Activated naive CD8-positive, alpha-beta T cell treated with anti-CD3 and anti-CD28 coated beads for 36 hours (primary cell): ENCODE measurements at regions not wholly inside any gene's neighbourhood (a gene's known extent, or its start where the extent isn't known, plus 50 kb on each side); places are given as distances from the start of the nearest gene placed in this dataset.

Experiments used
- DNase-seq: peaks from one replicate; pipeline ENCODE4 v3.0.0; 2021
- H3K27ac Mint-ChIP-seq: one replicate; pipeline ENCODE4 v1.8.0; 2022; ENCODE audit warnings: mild to moderate bottlenecking, moderate library complexity, mixed read lengths
- H3K27me3 Mint-ChIP-seq: one replicate; pipeline ENCODE4 v1.8.0; 2022; ENCODE audit warnings: mild to moderate bottlenecking, mixed read lengths
- H3K36me3 Mint-ChIP-seq: one replicate; pipeline ENCODE4 v1.8.0; 2021; ENCODE audit warnings: mild to moderate bottlenecking, mixed read lengths
- H3K4me1 Mint-ChIP-seq: one replicate; pipeline ENCODE4 v1.8.0; 2021; ENCODE audit warnings: mixed read lengths
- H3K4me3 Mint-ChIP-seq: one replicate; pipeline ENCODE4 v1.8.0; 2022; ENCODE audit warnings: mild to moderate bottlenecking, moderate library complexity, mixed read lengths
- H3K9me3 Mint-ChIP-seq: one replicate; pipeline ENCODE4 v1.8.0; 2022; ENCODE audit warnings: mixed read lengths

- Mint-ChIP-seq H3K27me3 (no peaks in the 10 kb centered on the region), H3K4me1 (no peaks in the 10 kb centered on the region), H3K4me3 (no peak overlapping the region), H3K9me3 (no peaks in the 10 kb centered on the region), H3K36me3 (no peaks in the 10 kb centered on the region), H3K27ac (no peak overlapping the region)
- no peak for DNase-seq
Observed at GRCh38 chr2:82848285-82848684, 1610.8 kb downstream of the SUCLG1 start.

- DNase-seq: no peak
- H3K36me3 Mint-ChIP-seq: no peaks in the 10 kb centered on the region
- H3K9me3 Mint-ChIP-seq: no peaks in the 10 kb centered on the region
- H3K27ac Mint-ChIP-seq: no peak overlapping the region
- H3K27me3 Mint-ChIP-seq: no peaks in the 10 kb centered on the region
- H3K4me1 Mint-ChIP-seq: no peaks in the 10 kb centered on the region
- H3K4me3 Mint-ChIP-seq: no peak overlapping the region
Observed at GRCh38 chr2:82839036-82839435, 1620.0 kb downstream of the SUCLG1 start.

GRCh38 chr2:82837588-82838304 is 1621.3 kb downstream of the SUCLG1 start:
- Mint-ChIP-seq H3K4me1 (no peaks in the 10 kb centered on the region), H3K36me3 (no peaks in the 10 kb centered on the region), H3K27ac (no peak overlapping the region), H3K27me3 (no peaks in the 10 kb centered on the region), H3K4me3 (no peak overlapping the region), H3K9me3 (no peaks in the 10 kb centered on the region)
- DNase-seq: no peak

GRCh38 chr2:82834893-82835292 is 1624.2 kb downstream of the SUCLG1 start:
- Mint-ChIP-seq H3K36me3 (no peaks in the 10 kb centered on the region), H3K4me1 (no peaks in the 10 kb centered on the region), H3K9me3 (no peaks in the 10 kb centered on the region), H3K27ac (no peak overlapping the region), H3K27me3 (no peaks in the 10 kb centered on the region), H3K4me3 (no peak overlapping the region)
- DNase-seq: no peak

- H3K27ac Mint-ChIP-seq: no peak overlapping the region
- no peaks in the 10 kb centered on the region for H3K4me1 Mint-ChIP-seq
- H3K4me3 Mint-ChIP-seq: no peak overlapping the region
- peaks cover 3% of the 10 kb centered on the region for H3K9me3 Mint-ChIP-seq
- DNase-seq: no peak
- no peaks in the 10 kb centered on the region for H3K36me3 Mint-ChIP-seq
- no peaks in the 10 kb centered on the region for H3K27me3 Mint-ChIP-seq
Observed at GRCh38 chr2:82827426-82827825, 1631.7 kb downstream of the SUCLG1 start.

GRCh38 chr2:82826437-82826836 is 1632.6 kb downstream of the SUCLG1 start:
- no peak for DNase-seq
- Mint-ChIP-seq H3K4me3 (no peak overlapping the region), H3K27me3 (no peaks in the 10 kb centered on the region), H3K4me1 (no peaks in the 10 kb centered on the region), H3K27ac (no peak overlapping the region), H3K36me3 (no peaks in the 10 kb centered on the region), H3K9me3 (peaks cover 3% of the 10 kb centered on the region)

GRCh38 chr2:82825410-82826090 is 1633.5 kb downstream of the SUCLG1 start:
- no peak for DNase-seq
- Mint-ChIP-seq H3K27ac (no peak overlapping the region), H3K4me1 (no peaks in the 10 kb centered on the region), H3K9me3 (peaks cover 3% of the 10 kb centered on the region), H3K27me3 (no peaks in the 10 kb centered on the region), H3K36me3 (no peaks in the 10 kb centered on the region), H3K4me3 (no peak overlapping the region)

GRCh38 chr2:82823892-82824291 is 1635.2 kb downstream of the SUCLG1 start:
- no peaks in the 10 kb centered on the region for H3K4me1 Mint-ChIP-seq
- H3K36me3 Mint-ChIP-seq: no peaks in the 10 kb centered on the region
- H3K9me3 Mint-ChIP-seq: peaks cover 2% of the 10 kb centered on the region
- DNase-seq: no peak
- H3K4me3 Mint-ChIP-seq: no peak overlapping the region
- no peak overlapping the region for H3K27ac Mint-ChIP-seq
- no peaks in the 10 kb centered on the region for H3K27me3 Mint-ChIP-seq

- Mint-ChIP-seq H3K36me3 (no peaks in the 10 kb centered on the region), H3K4me3 (no peak overlapping the region), H3K9me3 (peaks cover 2% of the 10 kb centered on the region), H3K27ac (no peak overlapping the region), H3K27me3 (no peaks in the 10 kb centered on the region), H3K4me1 (no peaks in the 10 kb centered on the region)
- no peak for DNase-seq
Observed at GRCh38 chr2:82819951-82820350, 1639.1 kb downstream of the SUCLG1 start.

- no peak for DNase-seq
- H3K27ac Mint-ChIP-seq: no peak overlapping the region
- no peak overlapping the region for H3K4me3 Mint-ChIP-seq
- H3K36me3 Mint-ChIP-seq: no peaks in the 10 kb centered on the region
- H3K9me3 Mint-ChIP-seq: no peaks in the 10 kb centered on the region
- no peaks in the 10 kb centered on the region for H3K27me3 Mint-ChIP-seq
- no peaks in the 10 kb centered on the region for H3K4me1 Mint-ChIP-seq
Observed at GRCh38 chr2:82814146-82814545, 1644.9 kb downstream of the SUCLG1 start.

GRCh38 chr2:82811946-82812345 is 1647.1 kb downstream of the SUCLG1 start:
- Mint-ChIP-seq H3K4me1 (no peaks in the 10 kb centered on the region), H3K4me3 (no peak overlapping the region), H3K27ac (no peak overlapping the region), H3K36me3 (no peaks in the 10 kb centered on the region), H3K27me3 (no peaks in the 10 kb centered on the region), H3K9me3 (no peaks in the 10 kb centered on the region)
- no peak for DNase-seq

- Mint-ChIP-seq H3K4me3 (no peak overlapping the region), H3K27ac (no peak overlapping the region), H3K4me1 (no peaks in the 10 kb centered on the region), H3K27me3 (no peaks in the 10 kb centered on the region), H3K36me3 (no peaks in the 10 kb centered on the region), H3K9me3 (peaks cover 16% of the 10 kb centered on the region)
- DNase-seq: no peak
Observed at GRCh38 chr2:82803307-82803706, 1655.8 kb downstream of the SUCLG1 start.

- no peaks in the 10 kb centered on the region for H3K27me3 Mint-ChIP-seq
- no peak for DNase-seq
- H3K9me3 Mint-ChIP-seq: peaks cover 1% of the 10 kb centered on the region
- no peak overlapping the region for H3K27ac Mint-ChIP-seq
- H3K4me1 Mint-ChIP-seq: no peaks in the 10 kb centered on the region
- no peak overlapping the region for H3K4me3 Mint-ChIP-seq
- H3K36me3 Mint-ChIP-seq: no peaks in the 10 kb centered on the region
Observed at GRCh38 chr2:82797469-82797868, 1661.6 kb downstream of the SUCLG1 start.

GRCh38 chr2:82796132-82796531 is 1662.9 kb downstream of the SUCLG1 start:
- no peaks in the 10 kb centered on the region for H3K36me3 Mint-ChIP-seq
- DNase-seq: no peak
- no peaks in the 10 kb centered on the region for H3K4me1 Mint-ChIP-seq
- no peaks in the 10 kb centered on the region for H3K27me3 Mint-ChIP-seq
- peaks cover 1% of the 10 kb centered on the region for H3K9me3 Mint-ChIP-seq
- H3K27ac Mint-ChIP-seq: no peak overlapping the region
- H3K4me3 Mint-ChIP-seq: no peak overlapping the region

GRCh38 chr2:82795446-82795845 is 1663.6 kb downstream of the SUCLG1 start:
- H3K4me3 Mint-ChIP-seq: no peak overlapping the region
- no peaks in the 10 kb centered on the region for H3K36me3 Mint-ChIP-seq
- H3K9me3 Mint-ChIP-seq: peaks cover 1% of the 10 kb centered on the region
- H3K27me3 Mint-ChIP-seq: no peaks in the 10 kb centered on the region
- H3K27ac Mint-ChIP-seq: no peak overlapping the region
- no peak for DNase-seq
- no peaks in the 10 kb centered on the region for H3K4me1 Mint-ChIP-seq
